Neural cell (in vitro differentiated cells): ENCODE measurements at regions not wholly inside any gene's neighbourhood (a gene's known extent, or its start where the extent isn't known, plus 50 kb on each side); places are given as distances from the start of the nearest gene placed in this dataset.

Source experiments
- EP300 ChIP-seq: fragments of 450-650 bp; conservative IDR thresholded peaks from 2 replicates; pipeline ENCODE4 v1.6.1; 2014; ENCODE audit warnings: antibody characterized with exemption, mild to moderate bottlenecking, moderate library complexity; ENCODE audit not compliant: poor library complexity, severe bottlenecking
- EZH2 ChIP-seq: fragments of 200-600, 300-800 bp; shearing (Covaris generic), sonication (generic); IDR thresholded peaks from 2 replicates; pipeline ENCODE4 v1.6.1; 2014; ENCODE audit warnings: antibody characterized with exemption, low read length, borderline replicate concordance, mild to moderate bottlenecking; ENCODE audit not compliant: insufficient read depth, poor library complexity, severe bottlenecking
- MXI1 ChIP-seq: fragments of 450-650 bp; conservative IDR thresholded peaks from 2 replicates; pipeline ENCODE4 v1.6.1; 2014; ENCODE audit warnings: antibody characterized with exemption, mild to moderate bottlenecking; ENCODE audit not compliant: poor library complexity, severe bottlenecking
- POLR2AphosphoS5 ChIP-seq: IDR thresholded peaks from 2 replicates; pipeline ENCODE4 v1.6.1; 2012
- RAD21 ChIP-seq: fragments of 450-650 bp; conservative IDR thresholded peaks from 2 replicates; pipeline ENCODE4 v1.6.1; 2014; ENCODE audit warnings: antibody characterized with exemption, mild to moderate bottlenecking, moderate library complexity
- SMC3 ChIP-seq: fragments of 450-650 bp; conservative IDR thresholded peaks from 2 replicates; pipeline ENCODE4 v1.6.1; 2014; ENCODE audit warnings: antibody characterized with exemption, mild to moderate bottlenecking, moderate library complexity; ENCODE audit not compliant: poor library complexity
- TAF1 ChIP-seq: IDR thresholded peaks from 2 replicates; pipeline ENCODE4 v1.6.1; 2012; ENCODE audit warnings: low read depth
- TF ChIP-seq, protein P1 (sequence below): fragments of 450-650 bp; IDR thresholded peaks from 2 replicates; pipeline ENCODE4 v1.5.1; 2014; ENCODE audit warnings: antibody characterized with exemption, mild to moderate bottlenecking, moderate library complexity; ENCODE audit not compliant: poor library complexity, severe bottlenecking
- TF ChIP-seq, protein P2 (sequence below): IDR thresholded peaks from 2 replicates; pipeline ENCODE4 v1.6.1; 2012; ENCODE audit warnings: borderline replicate concordance

DNA sequence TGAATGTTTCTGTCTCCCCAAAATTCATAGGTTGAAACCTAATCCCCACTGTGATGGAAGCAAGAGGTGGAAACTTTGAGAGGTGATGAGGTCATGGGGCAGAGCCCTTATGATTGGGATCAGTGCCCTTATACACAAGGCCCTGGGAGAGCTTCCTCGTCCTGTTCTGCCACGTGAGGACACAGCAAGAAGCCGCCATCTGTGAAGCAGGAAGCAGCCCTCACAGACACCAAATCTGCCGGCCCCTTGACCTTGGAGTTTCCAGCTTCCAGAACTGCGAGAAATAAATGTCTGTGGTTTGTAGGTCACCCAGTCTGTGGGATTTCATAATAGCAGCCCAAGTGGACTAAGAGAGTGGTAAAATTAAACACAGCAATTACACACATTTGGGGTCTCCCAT lies 737.4 kb downstream of the UQCRFS1 start:
- TF ChIP-seq, protein P1, sequence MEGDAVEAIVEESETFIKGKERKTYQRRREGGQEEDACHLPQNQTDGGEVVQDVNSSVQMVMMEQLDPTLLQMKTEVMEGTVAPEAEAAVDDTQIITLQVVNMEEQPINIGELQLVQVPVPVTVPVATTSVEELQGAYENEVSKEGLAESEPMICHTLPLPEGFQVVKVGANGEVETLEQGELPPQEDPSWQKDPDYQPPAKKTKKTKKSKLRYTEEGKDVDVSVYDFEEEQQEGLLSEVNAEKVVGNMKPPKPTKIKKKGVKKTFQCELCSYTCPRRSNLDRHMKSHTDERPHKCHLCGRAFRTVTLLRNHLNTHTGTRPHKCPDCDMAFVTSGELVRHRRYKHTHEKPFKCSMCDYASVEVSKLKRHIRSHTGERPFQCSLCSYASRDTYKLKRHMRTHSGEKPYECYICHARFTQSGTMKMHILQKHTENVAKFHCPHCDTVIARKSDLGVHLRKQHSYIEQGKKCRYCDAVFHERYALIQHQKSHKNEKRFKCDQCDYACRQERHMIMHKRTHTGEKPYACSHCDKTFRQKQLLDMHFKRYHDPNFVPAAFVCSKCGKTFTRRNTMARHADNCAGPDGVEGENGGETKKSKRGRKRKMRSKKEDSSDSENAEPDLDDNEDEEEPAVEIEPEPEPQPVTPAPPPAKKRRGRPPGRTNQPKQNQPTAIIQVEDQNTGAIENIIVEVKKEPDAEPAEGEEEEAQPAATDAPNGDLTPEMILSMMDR = no peak
- no peak for TF ChIP-seq SMC3
- TF ChIP-seq EZH2 = no peak
- no peak for TF ChIP-seq TAF1
- no peak for TF ChIP-seq POLR2AphosphoS5
- TF ChIP-seq, protein P2, sequence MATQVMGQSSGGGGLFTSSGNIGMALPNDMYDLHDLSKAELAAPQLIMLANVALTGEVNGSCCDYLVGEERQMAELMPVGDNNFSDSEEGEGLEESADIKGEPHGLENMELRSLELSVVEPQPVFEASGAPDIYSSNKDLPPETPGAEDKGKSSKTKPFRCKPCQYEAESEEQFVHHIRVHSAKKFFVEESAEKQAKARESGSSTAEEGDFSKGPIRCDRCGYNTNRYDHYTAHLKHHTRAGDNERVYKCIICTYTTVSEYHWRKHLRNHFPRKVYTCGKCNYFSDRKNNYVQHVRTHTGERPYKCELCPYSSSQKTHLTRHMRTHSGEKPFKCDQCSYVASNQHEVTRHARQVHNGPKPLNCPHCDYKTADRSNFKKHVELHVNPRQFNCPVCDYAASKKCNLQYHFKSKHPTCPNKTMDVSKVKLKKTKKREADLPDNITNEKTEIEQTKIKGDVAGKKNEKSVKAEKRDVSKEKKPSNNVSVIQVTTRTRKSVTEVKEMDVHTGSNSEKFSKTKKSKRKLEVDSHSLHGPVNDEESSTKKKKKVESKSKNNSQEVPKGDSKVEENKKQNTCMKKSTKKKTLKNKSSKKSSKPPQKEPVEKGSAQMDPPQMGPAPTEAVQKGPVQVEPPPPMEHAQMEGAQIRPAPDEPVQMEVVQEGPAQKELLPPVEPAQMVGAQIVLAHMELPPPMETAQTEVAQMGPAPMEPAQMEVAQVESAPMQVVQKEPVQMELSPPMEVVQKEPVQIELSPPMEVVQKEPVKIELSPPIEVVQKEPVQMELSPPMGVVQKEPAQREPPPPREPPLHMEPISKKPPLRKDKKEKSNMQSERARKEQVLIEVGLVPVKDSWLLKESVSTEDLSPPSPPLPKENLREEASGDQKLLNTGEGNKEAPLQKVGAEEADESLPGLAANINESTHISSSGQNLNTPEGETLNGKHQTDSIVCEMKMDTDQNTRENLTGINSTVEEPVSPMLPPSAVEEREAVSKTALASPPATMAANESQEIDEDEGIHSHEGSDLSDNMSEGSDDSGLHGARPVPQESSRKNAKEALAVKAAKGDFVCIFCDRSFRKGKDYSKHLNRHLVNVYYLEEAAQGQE = no peak
- TF ChIP-seq EP300 = no peak
- no peak for TF ChIP-seq MXI1
- no peak for TF ChIP-seq RAD21
